Duodenal mucosa (tissue), 2 donors: ENCODE measurements at regions not wholly inside any gene's neighbourhood (a gene's known extent, or its start where the extent isn't known, plus 50 kb on each side); places are given as distances from the start of the nearest gene placed in this dataset.

Source experiments
- H3K27ac ChIP-seq: one replicate; pipeline ENCODE4 v1.7.0; 2013; ENCODE audit warnings: low read depth, low read length
- H3K27me3 ChIP-seq, 2 donors: one replicate each; pipeline ENCODE4 v1.7.0; 2013; ENCODE audit warnings: low read length in 2 of 2, control low read depth in 1 of 2; ENCODE audit not compliant: insufficient read depth in 2 of 2, control insufficient read depth in 1 of 2
- H3K36me3 ChIP-seq, 2 donors: one replicate each; pipeline ENCODE4 v1.7.0; 2013; ENCODE audit warnings: low read length in 2 of 2, control low read depth in 1 of 2; ENCODE audit not compliant: insufficient read depth in 2 of 2, control insufficient read depth in 1 of 2
- H3K4me1 ChIP-seq, 2 donors: one replicate each; pipeline ENCODE4 v1.7.0; 2013; ENCODE audit warnings: low read length in 2 of 2, control low read depth in 1 of 2; ENCODE audit not compliant: insufficient read depth in 2 of 2, control insufficient read depth in 1 of 2
- H3K4me3 ChIP-seq, 2 donors: one replicate each; pipeline ENCODE4 v1.7.0; 2013; ENCODE audit warnings: low read length in 2 of 2, low read depth in 1 of 2
- H3K9ac ChIP-seq, 2 donors: one replicate each; pipeline ENCODE4 v1.7.0; 2013; ENCODE audit warnings: low read length in 2 of 2, low read depth in 1 of 2
- H3K9me3 ChIP-seq, 2 donors: one replicate each; pipeline ENCODE4 v1.7.0; 2013; ENCODE audit warnings: low read length in 2 of 2, control low read depth in 1 of 2; ENCODE audit not compliant: control insufficient read depth in 1 of 2

DNA sequence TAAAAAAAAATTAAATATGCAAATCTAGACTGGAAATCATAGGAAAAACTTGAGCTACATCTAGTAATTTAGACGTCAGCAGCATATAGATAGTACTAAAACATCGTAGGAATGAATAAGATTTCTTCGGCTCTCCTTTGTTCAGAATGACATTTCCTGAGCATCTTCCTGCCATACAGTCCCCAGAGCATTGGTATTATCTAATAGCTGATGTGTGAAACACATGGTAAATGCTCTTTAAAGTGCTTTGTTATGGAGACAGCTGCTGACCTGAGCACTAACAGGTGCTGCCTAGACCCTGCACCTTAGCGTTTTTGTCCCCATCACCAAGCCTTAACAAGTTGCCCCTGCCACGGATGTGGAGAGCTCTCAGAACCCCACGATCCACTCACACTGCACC is 692.3 kb upstream of the PIK3C3 start:
- H3K4me1 ChIP-seq, result no peaks in the 10 kb centered on the region
- peaks cover 5 to 22% of the 10 kb centered on the region in 2 donors for H3K9me3 ChIP-seq
- H3K27me3 ChIP-seq, result no peaks in the 10 kb centered on the region
- H3K27ac ChIP-seq, result no peak overlapping the region
- H3K4me3 ChIP-seq, result no peak overlapping the region
- no peak overlapping the region for H3K9ac ChIP-seq
- H3K36me3 ChIP-seq, result no peaks in the 10 kb centered on the region

GRCh38 chr18:41244591-41245037 is 710.4 kb upstream of the PIK3C3 start:
- Histone ChIP-seq H3K9me3 (peaks cover 0 to 17% of the 10 kb centered on the region in 2 donors), H3K9ac (no peak overlapping the region), H3K4me3 (no peak overlapping the region), H3K27me3 (no peaks in the 10 kb centered on the region), H3K36me3 (no peaks in the 10 kb centered on the region), H3K27ac (no peak overlapping the region), H3K4me1 (no peaks in the 10 kb centered on the region)

GRCh38 chr18:41237317-41237716 is 717.7 kb upstream of the PIK3C3 start:
- H3K9ac ChIP-seq, result no peak overlapping the region
- peaks cover 0 to 4% of the 10 kb centered on the region in 2 donors for H3K9me3 ChIP-seq
- no peaks in the 10 kb centered on the region for H3K36me3 ChIP-seq
- no peaks in the 10 kb centered on the region for H3K27me3 ChIP-seq
- no peaks in the 10 kb centered on the region for H3K4me1 ChIP-seq
- no peak overlapping the region for H3K4me3 ChIP-seq
- H3K27ac ChIP-seq, result no peak overlapping the region

DNA sequence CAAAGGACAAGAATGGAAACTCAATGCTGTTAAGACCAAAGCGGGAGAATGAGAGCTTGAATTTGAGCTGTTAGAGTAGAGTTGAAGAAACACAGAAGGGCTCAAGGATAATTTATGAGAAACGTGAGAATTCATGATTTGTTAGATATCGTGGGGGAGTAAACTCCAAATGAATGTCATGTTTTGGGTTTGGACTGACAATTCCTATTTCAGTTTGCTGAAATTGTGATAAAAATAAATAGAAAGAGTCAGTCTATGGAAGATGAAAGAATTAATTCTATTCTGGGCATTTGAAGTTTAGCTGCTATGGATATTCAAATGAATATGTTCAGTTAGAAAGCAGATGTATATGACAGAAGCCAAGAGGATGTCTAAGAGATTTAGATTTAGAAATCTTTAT is 723.4 kb upstream of the PIK3C3 start:
- H3K36me3 ChIP-seq, result no peaks in the 10 kb centered on the region
- no peaks in the 10 kb centered on the region for H3K4me1 ChIP-seq
- H3K27me3 ChIP-seq, result no peaks in the 10 kb centered on the region
- H3K9ac ChIP-seq, result no peak overlapping the region
- no peak overlapping the region for H3K4me3 ChIP-seq
- H3K27ac ChIP-seq, result no peak overlapping the region
- peaks cover 0 to 3% of the 10 kb centered on the region in 2 donors for H3K9me3 ChIP-seq

GRCh38 chr18:41227993-41228392 is 727.0 kb upstream of the PIK3C3 start:
- Histone ChIP-seq H3K9me3 (peaks cover 0 to 3% of the 10 kb centered on the region in 2 donors), H3K4me1 (no peaks in the 10 kb centered on the region), H3K4me3 (no peak overlapping the region), H3K27me3 (no peaks in the 10 kb centered on the region), H3K27ac (no peak overlapping the region), H3K9ac (no peak overlapping the region), H3K36me3 (no peaks in the 10 kb centered on the region)

GRCh38 chr18:41226911-41227310 is 728.1 kb upstream of the PIK3C3 start:
- Histone ChIP-seq H3K27ac (no peak overlapping the region), H3K4me1 (no peaks in the 10 kb centered on the region), H3K4me3 (no peak overlapping the region), H3K9ac (no peak overlapping the region), H3K9me3 (peaks cover 0 to 10% of the 10 kb centered on the region in 2 donors), H3K36me3 (no peaks in the 10 kb centered on the region), H3K27me3 (no peaks in the 10 kb centered on the region)

- no peaks in the 10 kb centered on the region for H3K4me1 ChIP-seq
- H3K36me3 ChIP-seq, result no peaks in the 10 kb centered on the region
- no peak overlapping the region for H3K9ac ChIP-seq
- no peak overlapping the region for H3K27ac ChIP-seq
- no peaks in the 10 kb centered on the region for H3K27me3 ChIP-seq
- no peak overlapping the region for H3K4me3 ChIP-seq
- H3K9me3 ChIP-seq, result peaks cover 0 to 15% of the 10 kb centered on the region in 2 donors
Observed at GRCh38 chr18:41226186-41226585, 728.8 kb upstream of the PIK3C3 start.

DNA sequence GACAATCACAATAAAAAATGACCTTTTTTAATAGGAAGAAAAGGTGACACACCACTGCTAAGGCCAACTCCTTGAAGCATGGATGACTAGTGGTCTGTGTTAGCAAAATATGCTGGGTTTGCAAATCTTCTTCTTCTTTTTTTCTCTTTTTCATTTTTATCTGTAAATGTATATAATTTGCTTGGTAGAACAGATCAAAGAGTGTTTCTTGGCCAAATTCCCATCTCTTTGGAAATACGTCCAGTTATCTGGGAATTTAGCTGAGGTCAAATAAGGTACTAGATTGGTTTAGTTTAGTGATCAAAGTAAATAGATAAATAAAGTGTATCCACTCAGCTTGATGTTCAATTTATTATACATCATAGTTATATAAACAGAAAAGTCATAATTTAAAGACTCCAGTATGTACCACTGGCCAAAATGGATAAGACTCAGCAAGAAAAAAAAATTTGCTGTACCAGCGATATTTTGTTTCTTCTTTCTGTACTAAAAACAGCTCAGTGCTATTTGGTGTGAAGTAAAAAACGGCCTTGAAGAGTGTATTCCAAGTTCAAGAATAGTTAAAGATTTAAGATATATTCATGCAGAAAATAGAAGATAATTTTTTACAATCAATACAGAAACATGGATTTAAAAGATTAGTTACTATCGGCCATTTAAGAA is 738.6 kb upstream of the PIK3C3 start:
- no peaks in the 10 kb centered on the region for H3K36me3 ChIP-seq

DNA sequence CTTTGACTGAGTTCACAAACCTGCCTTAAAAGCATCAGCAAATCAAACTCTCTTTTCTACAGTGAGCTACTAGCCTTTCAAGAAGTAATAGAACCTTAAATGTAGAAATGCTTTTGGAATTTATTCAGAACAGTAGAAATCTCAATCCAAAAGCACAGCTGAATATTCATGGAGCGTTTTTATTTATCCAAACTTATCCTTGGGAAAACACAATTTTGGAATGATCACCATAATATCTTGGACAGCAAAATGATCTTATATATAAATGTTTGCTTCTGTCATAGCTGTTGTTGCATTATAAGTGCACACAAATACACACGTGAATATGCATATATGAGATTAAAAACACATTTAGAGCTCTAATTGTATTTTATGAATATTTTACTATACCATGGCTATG is 747.3 kb upstream of the PIK3C3 start:
- Histone ChIP-seq H3K9ac (no peak overlapping the region), H3K9me3 (peaks cover 0 to 9% of the 10 kb centered on the region in 2 donors), H3K36me3 (no peaks in the 10 kb centered on the region), H3K27ac (no peak overlapping the region), H3K27me3 (no peaks in the 10 kb centered on the region), H3K4me3 (no peak overlapping the region), H3K4me1 (no peaks in the 10 kb centered on the region)

More for the DNA sequence above, 738.6 kb upstream of the PIK3C3 start:
- H3K9me3 ChIP-seq, result peaks cover 0 to 11% of the 10 kb centered on the region in 2 donors
- H3K27me3 ChIP-seq, result no peaks in the 10 kb centered on the region
- no peak overlapping the region for H3K27ac ChIP-seq
- no peak overlapping the region for H3K4me3 ChIP-seq
- no peak overlapping the region for H3K9ac ChIP-seq
- H3K4me1 ChIP-seq, result no peaks in the 10 kb centered on the region

- no peaks in the 10 kb centered on the region for H3K4me1 ChIP-seq
- peaks cover 0 to 6% of the 10 kb centered on the region in 2 donors for H3K9me3 ChIP-seq
- no peak overlapping the region for H3K27ac ChIP-seq
- H3K36me3 ChIP-seq, result no peaks in the 10 kb centered on the region
- H3K9ac ChIP-seq, result no peak overlapping the region
- no peak overlapping the region for H3K4me3 ChIP-seq
- H3K27me3 ChIP-seq, result no peaks in the 10 kb centered on the region
Observed at GRCh38 chr18:41206341-41206830, 748.6 kb upstream of the PIK3C3 start.
